ENCODE measurements at regions not wholly inside any gene's neighbourhood (a gene's known extent, or its start where the extent isn't known, plus 50 kb on each side); places are given as distances from the start of the nearest gene placed in this dataset.

DNA sequence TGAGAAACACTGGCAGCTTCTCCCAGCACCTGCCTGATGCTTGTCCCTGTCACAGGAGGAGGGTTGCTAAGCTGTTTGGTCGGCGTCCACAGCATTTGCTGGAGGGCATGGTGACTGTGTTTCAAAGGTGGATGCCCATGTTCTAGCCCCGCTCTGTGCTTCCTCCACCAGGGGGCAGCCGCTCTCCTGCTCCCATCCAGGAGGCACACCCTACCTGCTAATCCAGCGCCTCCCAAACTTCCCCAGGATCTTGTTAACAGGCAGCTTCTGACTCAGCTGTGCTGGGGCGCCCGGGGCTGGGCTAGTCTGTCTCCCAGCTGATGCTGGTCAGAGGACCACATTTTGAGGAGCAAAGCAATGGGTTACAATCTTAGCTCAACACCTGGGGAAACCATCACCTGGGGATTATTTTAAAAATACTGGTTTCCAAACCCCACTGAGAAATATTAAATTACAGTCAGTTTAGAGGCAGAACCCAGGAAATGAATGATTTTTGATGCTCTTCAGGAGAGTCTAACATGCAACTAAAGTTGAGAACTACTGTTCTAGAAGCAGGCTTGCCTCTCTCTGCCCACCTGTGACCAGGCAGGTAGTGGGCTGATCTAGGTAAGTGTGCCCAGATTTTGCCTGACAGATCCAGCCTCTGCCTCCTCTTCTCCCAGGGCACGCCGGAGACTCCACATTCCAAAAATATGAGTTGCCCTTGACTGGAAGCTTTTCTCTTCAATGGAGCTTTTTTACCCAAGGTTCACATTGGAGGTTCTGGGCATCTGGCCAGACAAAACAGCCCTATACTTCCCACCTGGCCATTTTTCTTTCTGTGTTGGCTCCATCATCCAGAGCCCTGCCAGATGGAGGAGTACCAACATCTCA is 92.7 kb upstream of the GPR26 start:
- peak in 1 of 2 donors; percentile 7 for DNase-seq (ENCODE audit: low read depth in 2 of 2)

DNA sequence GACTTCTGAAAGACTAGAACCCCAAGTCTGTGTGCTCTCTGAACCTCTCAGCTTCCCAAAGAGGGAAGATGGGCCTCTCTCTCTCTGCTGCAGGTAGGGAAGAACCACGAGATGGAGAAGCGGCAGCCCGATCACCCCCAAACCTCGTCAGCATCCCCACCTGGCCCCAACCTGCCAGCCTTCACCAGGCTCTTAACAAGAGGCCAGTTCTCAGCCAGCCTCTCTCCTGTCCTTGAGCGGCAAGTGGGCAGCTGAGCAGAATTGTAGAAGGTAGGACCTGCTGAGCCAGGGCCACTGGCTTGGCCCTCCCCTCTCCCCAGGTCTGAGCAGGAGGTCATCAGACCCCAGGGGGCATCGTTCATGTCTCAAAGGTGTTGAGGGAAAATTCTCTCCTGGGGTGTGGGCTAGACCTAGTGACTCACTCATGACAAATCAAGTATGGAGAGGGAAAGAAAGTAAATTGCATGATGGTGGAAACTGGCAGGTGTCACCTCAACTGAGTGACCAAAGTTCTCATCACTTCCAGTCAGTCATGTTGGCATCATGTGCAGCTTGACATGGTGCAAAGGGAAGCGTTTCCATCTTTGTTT is 92.0 kb upstream of the GPR26 start:
- no peak for DNase-seq (ENCODE audit: low read depth in 2 of 2)

DNA sequence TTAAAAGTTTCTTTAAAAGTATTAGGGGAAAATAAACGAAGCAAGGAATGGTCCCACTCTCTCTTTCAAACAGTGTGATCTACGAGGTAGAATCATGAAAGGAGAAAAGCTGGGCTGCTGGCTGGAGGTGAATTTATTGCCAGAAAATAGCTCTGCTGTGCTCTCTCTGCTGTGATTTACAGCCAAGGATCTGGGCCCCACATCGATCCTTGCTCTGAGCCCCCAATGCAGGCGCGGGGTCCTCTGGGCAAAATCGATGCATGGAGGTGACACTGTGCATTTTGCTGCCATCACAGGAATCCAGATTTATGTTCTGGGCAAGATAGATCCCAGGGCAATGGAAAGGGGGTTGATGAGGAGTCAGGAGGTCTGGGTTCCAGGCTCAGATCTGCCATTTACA is 91.0 kb upstream of the GPR26 start:
- DNase-seq (ENCODE audit: low read depth in 2 of 2): no peak

DNA sequence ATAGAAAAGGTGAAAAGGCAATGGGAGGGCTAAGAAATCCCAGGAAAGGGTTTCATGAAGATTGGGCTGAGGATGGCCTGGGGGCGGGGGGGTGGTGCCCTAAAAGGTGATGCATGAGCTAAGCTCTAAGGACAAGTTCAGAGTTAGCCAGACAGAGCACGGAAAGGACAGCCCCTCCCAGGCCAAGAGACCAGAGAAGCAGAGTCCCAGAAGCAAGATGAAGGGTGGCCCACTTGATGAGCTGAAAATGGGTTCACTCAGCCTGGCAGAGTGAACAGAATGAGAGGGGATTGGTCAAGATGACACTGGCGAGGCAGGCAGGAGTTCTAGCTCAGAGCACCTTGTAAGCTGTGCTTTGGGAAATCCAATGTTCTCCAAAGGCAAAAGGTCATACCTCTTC is 89.4 kb upstream of the GPR26 start:
- DNase-seq (ENCODE audit: low read depth in 2 of 2): no peak

DNA sequence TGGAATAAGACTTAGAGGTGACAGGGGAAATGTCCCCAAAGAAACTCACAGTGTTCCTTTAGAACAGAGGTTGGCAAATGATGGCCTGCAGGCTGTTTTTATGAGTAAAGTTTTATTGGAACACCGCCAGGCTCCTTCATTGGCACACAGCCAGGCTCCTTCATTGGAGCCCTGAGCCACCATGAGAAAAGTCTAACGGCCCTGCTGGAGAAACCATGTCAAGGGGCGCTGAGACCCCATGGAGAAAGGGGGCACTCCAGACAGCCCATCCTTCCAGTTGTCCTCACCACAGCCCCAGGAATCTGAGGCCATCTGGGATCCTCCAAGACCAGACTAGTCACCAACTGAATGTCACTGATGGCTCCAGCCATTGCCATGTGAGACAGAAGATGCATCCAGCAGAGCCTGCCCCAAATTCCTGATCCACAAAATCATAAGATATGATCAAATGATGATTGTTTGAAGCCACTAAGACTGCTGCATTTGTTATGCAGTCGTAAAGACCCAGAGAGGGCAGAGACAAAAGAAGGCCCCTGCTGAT is 88.2 kb upstream of the GPR26 start:
- DNase-seq (ENCODE audit: low read depth in 2 of 2): no peak

DNA sequence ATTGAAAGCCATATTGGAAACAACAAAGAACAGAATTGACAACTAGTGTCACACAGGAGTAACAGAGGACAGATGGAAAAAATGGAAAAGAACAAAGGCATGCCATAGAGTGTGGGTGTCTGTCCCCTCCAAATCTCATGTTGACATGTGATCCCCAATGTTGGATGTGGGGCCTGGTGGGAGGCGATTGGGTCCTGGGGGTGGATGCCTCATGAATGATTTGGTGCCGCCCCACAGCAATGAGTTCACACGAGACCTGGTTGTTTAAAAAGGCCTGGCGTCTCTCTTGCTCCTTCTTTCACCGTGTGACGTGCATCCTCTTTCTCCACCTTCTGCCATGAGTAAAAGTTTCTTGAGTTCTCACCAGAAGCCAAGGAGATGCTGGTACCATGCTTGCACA is 87.4 kb upstream of the GPR26 start:
- DNase-seq (ENCODE audit: low read depth in 2 of 2): no peak

GRCh38 chr10:123579675-123580074 is 86.5 kb upstream of the GPR26 start:
- no peak for DNase-seq (ENCODE audit: low read depth in 2 of 2)

GRCh38 chr10:123580426-123580825 is 85.7 kb upstream of the GPR26 start:
- no peak for DNase-seq (ENCODE audit: low read depth in 2 of 2)

DNA sequence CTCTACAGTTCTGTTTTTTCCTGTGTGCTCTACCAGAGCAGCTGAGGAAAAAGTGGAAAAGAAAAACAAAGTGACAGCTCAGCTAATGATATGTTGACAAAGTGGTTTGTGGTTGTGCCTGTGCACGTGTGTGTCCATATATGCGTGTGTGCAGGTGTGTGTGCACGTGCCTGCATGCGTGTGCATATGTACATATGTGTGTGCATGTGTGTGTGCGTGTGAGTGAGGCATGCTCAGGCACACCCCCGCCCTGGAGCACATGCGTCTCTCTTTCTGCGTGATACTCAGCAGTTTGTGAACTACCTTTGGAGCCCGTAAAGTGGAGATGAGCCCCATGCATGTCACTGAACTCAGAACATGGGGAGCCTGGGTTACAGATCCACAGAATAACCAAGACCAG is 84.5 kb upstream of the GPR26 start:
- DNase-seq (ENCODE audit: low read depth in 2 of 2): no peak

DNA sequence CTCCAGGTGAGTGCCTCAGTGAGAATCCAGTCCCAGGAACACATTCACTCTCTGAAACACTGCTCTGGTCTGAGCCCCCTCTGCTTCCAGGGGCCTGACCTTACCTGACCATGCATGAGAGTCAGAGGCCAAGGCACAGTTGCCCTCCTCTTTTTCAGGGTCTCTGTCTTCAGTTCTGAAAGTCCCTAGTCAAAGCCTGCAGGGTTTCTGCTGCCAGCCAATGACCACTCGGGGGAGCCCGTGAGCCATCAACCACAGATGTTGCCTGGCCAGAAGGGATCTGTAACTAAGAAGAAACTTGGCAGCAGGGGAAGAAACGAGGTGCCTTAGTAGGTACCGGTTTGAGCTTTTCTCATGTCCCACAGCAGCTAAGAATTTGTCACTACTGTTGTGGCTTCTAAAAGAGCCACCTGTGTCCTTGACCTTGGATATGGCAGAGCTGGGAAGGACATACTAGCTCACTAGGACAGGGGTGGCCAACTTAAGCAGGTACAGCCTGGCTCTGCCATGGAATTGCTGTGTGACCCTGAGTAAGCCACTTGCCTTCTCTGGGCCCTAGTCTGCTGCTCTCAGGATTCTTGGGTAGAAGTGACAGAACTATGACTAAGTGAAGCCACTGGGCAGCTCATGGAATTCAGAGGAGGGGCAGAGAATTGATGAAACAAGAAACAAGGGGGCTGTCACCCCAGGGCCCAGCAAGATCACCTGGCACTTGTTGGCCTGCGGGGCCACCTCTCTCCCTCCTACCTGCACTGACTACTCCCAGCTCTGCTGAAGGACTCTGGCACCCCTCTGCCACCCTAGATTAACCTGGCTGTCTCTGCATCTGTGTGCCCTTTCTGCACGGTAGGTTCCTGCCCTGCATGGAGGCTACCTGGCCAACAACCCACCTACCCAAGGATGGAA is 83.8 kb upstream of the GPR26 start:
- peak in 1 of 2 donors; percentile 33 for DNase-seq (ENCODE audit: low read depth in 2 of 2)

DNA sequence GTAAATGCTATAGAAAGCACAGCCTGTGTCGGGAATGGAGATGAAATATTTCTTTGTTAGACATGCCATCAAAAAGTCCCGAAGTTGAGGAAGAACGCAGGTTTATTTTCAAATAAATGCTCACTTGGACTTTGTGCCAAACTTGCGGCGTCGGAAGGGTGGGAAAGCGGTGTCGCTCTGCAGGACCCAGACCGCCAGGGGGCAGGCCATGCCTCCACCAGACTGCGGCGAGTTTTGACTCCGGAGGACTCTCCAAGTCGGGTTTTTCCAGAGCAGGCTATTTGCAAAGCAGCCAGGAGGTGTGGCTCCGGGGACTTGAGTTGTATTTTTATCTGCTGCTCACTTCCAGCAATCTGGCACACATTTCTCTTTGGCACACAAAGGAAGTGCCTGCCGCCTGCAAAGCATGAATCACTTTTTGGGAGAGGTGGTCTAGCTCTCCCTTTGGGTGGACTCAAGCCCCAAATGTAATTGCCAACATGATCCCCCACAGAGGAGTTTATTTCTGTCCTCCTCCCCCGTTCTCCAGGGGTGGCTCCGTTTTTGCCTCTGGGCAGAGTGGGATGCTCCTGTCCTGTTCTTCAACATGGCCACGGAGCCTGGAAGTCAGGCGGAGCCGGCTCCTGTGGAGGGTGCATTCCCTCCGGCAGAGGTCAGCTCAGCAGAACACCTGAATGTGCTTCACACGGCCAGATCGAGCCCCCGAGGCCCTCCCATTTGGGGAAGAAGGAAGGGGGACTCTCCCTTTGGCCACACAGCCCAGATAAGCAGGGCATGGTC is 82.3 kb upstream of the GPR26 start:
- DNase-seq (ENCODE audit: low read depth in 2 of 2): no peak

GRCh38 chr10:123584419-123584775 is 81.8 kb upstream of the GPR26 start:
- DNase-seq (ENCODE audit: low read depth in 2 of 2): no peak

DNA sequence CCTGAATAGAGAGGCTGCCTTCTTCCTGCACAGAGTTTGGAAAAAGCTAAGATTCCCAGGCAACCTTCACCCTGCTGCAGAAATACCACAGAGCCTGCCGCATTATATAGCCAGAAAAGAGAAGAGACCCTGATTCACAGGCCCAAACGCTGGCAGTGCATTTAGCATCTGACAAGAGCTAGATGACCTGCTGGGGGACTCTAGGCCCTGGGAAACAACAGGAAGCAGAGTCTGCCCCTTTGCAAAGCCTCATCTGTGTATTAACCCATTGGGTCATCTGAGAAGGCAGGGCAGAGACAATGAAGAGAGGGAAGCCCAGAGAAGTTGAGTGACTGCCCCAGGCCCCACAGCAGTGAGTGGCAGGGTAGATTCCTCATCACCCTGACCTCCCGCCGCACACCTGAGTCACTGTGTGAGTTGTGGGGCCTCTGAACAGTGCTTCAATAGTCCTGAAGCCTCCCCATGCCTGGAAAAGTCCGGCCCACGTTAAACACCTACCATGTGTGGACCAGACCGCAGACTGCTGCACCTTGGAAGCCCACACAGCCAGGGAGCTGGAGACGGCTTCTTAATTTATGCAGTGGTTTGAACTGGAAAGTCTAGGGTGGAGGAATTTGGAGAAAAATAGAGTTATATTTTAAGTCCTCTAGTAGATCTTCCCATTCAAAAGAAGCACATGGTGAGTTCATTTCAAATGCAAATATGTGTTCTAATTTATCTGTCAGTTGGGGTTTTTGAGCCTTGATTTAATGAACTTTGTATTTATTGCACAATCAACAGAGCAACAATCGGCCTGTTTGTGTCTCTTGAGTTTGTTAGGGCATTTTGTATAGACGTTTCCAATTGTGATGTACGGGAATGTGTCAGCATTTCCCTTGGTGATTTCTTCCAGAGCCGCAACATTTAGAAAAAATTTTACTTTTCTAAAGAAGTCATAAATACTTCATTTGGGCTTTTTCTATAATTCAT is 80.4 kb upstream of the GPR26 start:
- DNase-seq (ENCODE audit: low read depth in 2 of 2): no peak

GRCh38 chr10:123587110-123587509 is 79.0 kb upstream of the GPR26 start:
- DNase-seq (ENCODE audit: low read depth in 2 of 2): no peak

- no peak for DNase-seq (ENCODE audit: low read depth in 2 of 2)
These were observed 77.7 kb upstream of the GPR26 start for GRCh38 chr10:123588386-123588914.

DNA sequence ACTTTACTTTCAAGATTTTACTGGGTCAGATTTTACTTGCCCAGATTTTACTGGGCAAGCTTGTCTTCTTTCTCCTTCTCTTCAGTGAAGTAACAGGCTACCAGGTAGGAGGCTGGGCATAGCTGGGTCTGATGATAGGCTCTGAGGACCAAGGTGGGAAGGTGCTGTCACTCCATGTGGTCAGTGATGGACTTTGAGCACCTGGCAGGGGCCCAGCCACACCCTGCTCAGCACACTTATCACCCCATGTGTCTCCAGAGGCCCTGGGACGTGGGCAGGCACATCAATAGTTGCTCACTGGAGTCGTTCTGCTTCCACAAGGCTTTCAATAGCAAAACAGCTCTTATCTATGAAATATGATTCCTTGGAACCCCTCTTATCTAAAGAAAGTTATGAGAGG is 70.5 kb upstream of the GPR26 start:
- DNase-seq (ENCODE audit: low read depth in 2 of 2): no peak

DNA sequence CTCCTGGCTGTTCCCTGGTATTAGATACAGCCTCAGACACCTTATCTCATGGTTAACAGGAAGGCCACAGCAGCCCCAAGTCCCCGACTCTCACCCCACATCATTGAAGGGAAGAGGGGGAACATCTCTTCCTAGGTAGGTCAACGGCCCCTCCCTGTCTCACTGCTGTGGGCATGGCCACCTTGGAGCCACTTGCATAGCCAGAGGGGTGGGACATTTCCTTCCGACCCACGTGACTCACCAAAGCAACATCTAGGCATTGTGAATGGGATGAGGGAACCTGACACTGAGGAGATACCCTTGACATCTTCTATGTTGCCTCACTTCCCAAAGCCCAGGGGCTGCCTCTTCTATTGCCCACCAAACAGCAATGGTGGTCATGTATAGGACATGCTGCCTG is 68.5 kb upstream of the GPR26 start:
- no peak for DNase-seq (ENCODE audit: low read depth in 2 of 2)

DNA sequence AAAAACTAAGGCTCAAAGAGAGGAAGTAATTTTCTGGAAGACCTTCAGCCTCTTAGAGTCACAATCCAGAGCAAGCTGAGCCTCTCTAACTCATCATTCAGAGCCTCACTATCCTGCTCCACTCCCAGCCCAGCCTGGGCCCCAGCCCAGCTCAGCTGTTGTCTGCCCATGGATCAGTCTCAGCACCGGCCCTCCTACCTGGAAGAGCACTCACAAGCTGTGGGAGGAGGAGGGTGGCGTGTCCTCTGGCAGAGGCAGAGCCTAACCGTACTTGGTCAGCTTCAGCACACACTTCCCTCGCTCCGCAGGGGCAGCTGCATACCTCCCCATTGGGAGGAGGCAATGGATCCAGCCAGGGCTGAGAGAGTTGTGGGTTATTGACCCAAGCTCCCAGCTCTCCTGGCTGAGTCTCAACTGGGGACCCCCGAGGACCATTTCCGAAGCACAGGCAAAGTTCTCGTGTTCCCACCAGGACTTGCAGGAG is 66.7 kb upstream of the GPR26 start:
- DNase-seq (ENCODE audit: low read depth in 2 of 2): no peak

DNA sequence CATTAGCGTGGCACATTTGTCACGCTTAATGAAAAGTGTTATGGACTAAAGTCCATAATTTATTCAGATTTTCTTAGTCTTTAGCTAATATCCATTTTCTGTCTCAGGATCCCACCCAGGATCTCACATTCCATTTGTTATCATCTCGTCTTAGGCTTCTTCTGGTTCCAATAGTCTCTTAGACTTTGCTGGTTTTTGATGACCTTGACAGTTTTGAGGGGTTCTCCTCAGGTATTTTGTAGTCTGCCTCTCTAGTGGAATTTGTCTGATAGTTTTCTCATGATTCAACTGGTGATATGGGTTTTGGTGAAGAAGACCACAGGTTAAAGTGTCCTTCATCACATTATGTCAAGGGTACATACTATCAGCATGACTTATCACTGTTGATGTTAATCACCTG is 66.0 kb upstream of the GPR26 start:
- DNase-seq (ENCODE audit: low read depth in 2 of 2): no peak

DNA sequence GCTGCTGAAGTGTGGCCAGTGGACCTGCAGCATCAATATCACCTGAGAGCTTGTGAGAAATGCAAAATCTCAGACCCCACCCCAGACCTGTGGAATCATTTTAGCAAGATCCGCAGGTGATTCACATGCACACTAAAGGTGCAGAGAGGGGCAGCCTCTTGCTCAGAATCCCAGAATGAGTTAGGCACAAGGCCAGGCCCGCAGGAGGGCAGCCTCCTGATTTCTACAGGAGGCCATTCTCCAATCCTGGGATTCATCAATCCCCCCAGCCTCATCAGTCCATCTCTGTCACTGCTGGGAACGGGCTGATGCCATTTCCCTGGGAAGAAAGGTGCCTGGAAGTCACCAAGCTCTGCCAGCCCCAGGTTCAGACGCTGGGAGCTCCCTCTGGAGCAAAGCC is 63.0 kb upstream of the GPR26 start:
- DNase-seq (ENCODE audit: low read depth in 2 of 2): no peak
